K562 (cell line): ENCODE measurements at regions not wholly inside any gene's neighbourhood (a gene's known extent, or its start where the extent isn't known, plus 50 kb on each side); places are given as distances from the start of the nearest gene placed in this dataset.
A peak's percentile ranks its signal among the peaks of the same experiment; 100 is the strongest.

Experiments used
- ATAC-seq: fragments of 200-7000 bp; cut with Tn5 transposase; 3 replicates; pipeline ENCODE4 v1.9.1; 2020; ENCODE audit warnings: moderate library complexity
- BruUV-seq: library from RNA; stranded (reverse); fragments of 400-500 nt; replicated peaks from 2 replicates; lab custom pipeline; 2021; lab: Mats Ljungman, UMichigan
- CTCF ChIA-PET: fragments of 300-600 bp; formaldehyde crosslinking; extraction: SDS; loops from one replicate; lab custom pipeline; 2021; ENCODE audit warnings: low intra/inter-chr PET ratio; lab: Yijun Ruan, JAX
- POLR2A ChIA-PET: fragments of 300-600, 350-650 bp; sonication (Branson Sonifier 250); formaldehyde crosslinking; extraction: SDS; loops from one replicate; lab custom pipeline; 2021; ENCODE audit warnings: antibody characterized with exemption, inconsistent platforms; lab: Yijun Ruan, JAX
- DNase-seq, 4 experiments: peaks; one replicate each; pipeline versions ENCODE4 v3.0.0 to v3.0.0-alpha.2; 2011 to 2018; ENCODE audit warnings: low spot score in 3 of 4, mixed read lengths in 3 of 4; ENCODE audit errors: extremely low read depth in 1 of 4
- FAIRE-seq: peaks from 2 replicates; lab custom pipeline; 2011; peaks lifted over from hg19 to GRCh38; lab: Jason Lieb, UNC
- H2AFZ ChIP-seq: 2 replicates; pipeline ENCODE4 v1.6.0; 2011; ENCODE audit warnings: low read depth, low read length, control low read depth, inconsistent platforms
- H3K27ac ChIP-seq: fragments of 200-600 bp; 3 replicates; pipeline ENCODE4 v1.8.0; 2011; ENCODE audit warnings: low read depth, mild to moderate bottlenecking, control low read depth, inconsistent platforms, low read length, moderate library complexity, mixed read lengths; ENCODE audit errors: extremely low read depth
- H3K27me3 ChIP-seq, 2 experiments: fragments of 300-600 bp in 1 of 2; 2 replicates in 1 of 2; 3 replicates in 1 of 2; pipeline versions ENCODE4 v1.6.0 to v1.8.0; 2011; ENCODE audit warnings: inconsistent platforms in 2 of 2, low read length in 2 of 2, mild to moderate bottlenecking in 1 of 2, mixed read lengths in 1 of 2, moderate library complexity in 1 of 2; ENCODE audit not compliant: control insufficient read depth in 2 of 2, insufficient read depth in 2 of 2
- H3K36me3 ChIP-seq: fragments of 300-600 bp; 3 replicates; pipeline ENCODE4 v1.8.0; 2011; ENCODE audit warnings: mild to moderate bottlenecking, low read length, inconsistent platforms; ENCODE audit not compliant: control insufficient read depth, insufficient read depth
- H3K4me1 ChIP-seq, 2 experiments: fragments of 200-600 bp in 1 of 2; replicated peaks in 1 of 2; 2 replicates in 1 of 2; 3 replicates in 1 of 2; pipeline versions ENCODE4 v1.5.1 to v1.8.0; 2011; ENCODE audit warnings: inconsistent platforms in 2 of 2, low read length in 2 of 2, mild to moderate bottlenecking in 1 of 2, mixed read lengths in 1 of 2, moderate library complexity in 1 of 2; ENCODE audit not compliant: control insufficient read depth in 2 of 2, insufficient read depth in 2 of 2
- H3K4me2 ChIP-seq: 2 replicates; pipeline ENCODE4 v1.6.1; 2011; ENCODE audit warnings: low read length, control low read depth, inconsistent platforms, mixed read lengths; ENCODE audit not compliant: insufficient read depth
- H3K4me3 ChIP-seq: fragments of 200-600 bp; sonication (generic), shearing (Covaris generic); 2 replicates; pipeline ENCODE4 v1.5.1; 2016; ENCODE audit warnings: control low read depth, inconsistent platforms
- H3K79me2 ChIP-seq: fragments of 200-600 bp; 3 replicates; pipeline ENCODE4 v1.8.0; 2011; ENCODE audit warnings: low read length, inconsistent platforms; ENCODE audit not compliant: control insufficient read depth, insufficient read depth
- H3K9ac ChIP-seq, 2 experiments: 2 replicates each; pipeline versions ENCODE4 v1.6.0 to v1.6.1; 2011; ENCODE audit warnings: low read depth in 2 of 2, low read length in 2 of 2, control low read depth in 1 of 2, inconsistent platforms in 1 of 2, mild to moderate bottlenecking in 1 of 2, mixed read lengths in 1 of 2; ENCODE audit not compliant: insufficient read depth in 1 of 2
- H3K9me1 ChIP-seq: one replicate; pipeline ENCODE4 v1.6.0; 2011; ENCODE audit warnings: inconsistent platforms, mild to moderate bottlenecking, low read length, moderate library complexity; ENCODE audit not compliant: control insufficient read depth, insufficient read depth
- H3K9me3 ChIP-seq: replicated peaks from 2 replicates; pipeline ENCODE4 v1.5.1; 2011; ENCODE audit warnings: low read depth, low read length, inconsistent platforms; ENCODE audit not compliant: control insufficient read depth, insufficient read depth
- H4K20me1 ChIP-seq: replicated peaks from 2 replicates; pipeline ENCODE4 v1.6.1; 2011; ENCODE audit warnings: low read length, inconsistent platforms, mixed read lengths; ENCODE audit not compliant: control insufficient read depth, insufficient read depth
- ARID2 ChIP-seq: fragments of 450-650 bp; IDR thresholded peaks from 2 replicates; pipeline ENCODE4 v1.6.1; 2017; ENCODE audit warnings: antibody characterized with exemption, mild to moderate bottlenecking
- FOXJ3 ChIP-seq: sonication (generic); formaldehyde crosslinking; IDR thresholded peaks from 2 replicates; pipeline ENCODE4 v1.4.0; 2020; ENCODE audit warnings: mild to moderate bottlenecking, missing genetic modification reagents
- GTF2E2 ChIP-seq: fragments of 200-800 bp; sonication (Bioruptor generic); IDR thresholded peaks from 2 replicates; pipeline ENCODE4 v1.6.1; 2016; ENCODE audit warnings: missing genetic modification characterization, missing compliant biosample characterization
- MAFK ChIP-seq: IDR thresholded peaks from 2 replicates; pipeline ENCODE4 v1.6.1; 2011; ENCODE audit warnings: low read length, improper control_type of control experiment
- NCOA2 ChIP-seq, 2 experiments: fragments of 450-650 bp; IDR thresholded peaks; 2 replicates each; pipeline ENCODE4 v1.6.1; 2018; ENCODE audit warnings: mild to moderate bottlenecking in 2 of 2, moderate library complexity in 1 of 2; ENCODE audit not compliant: partially characterized antibody in 2 of 2
- RAD21 ChIP-seq, 2 experiments: fragments of 250-450 bp in 1 of 2; fragments of 450-650 bp in 1 of 2; sonication (Bioruptor Pico) in 1 of 2; formaldehyde crosslinking in 1 of 2; IDR thresholded peaks in 1 of 2; conservative IDR thresholded peaks in 1 of 2; 2 replicates each; pipeline versions ENCODE4 v1.4.0 to v1.8.0; 2020 to 2022; ENCODE audit warnings: mild to moderate bottlenecking in 2 of 2, moderate library complexity in 1 of 2
- WGBS: fragments of 100-300 bp; shearing (Covaris generic); methylation state at CpG from one replicate; pipeline ENCODE4 v1.1.6; 2016; ENCODE audit warnings: low coverage, mixed read lengths; ENCODE audit not compliant: insufficient coverage; ENCODE audit errors: missing lambda C conversion rate; 5-methylcytosine and 5-hydroxymethylcytosine counted together
- in situ Hi-C: fragments of 300-500 bp; cut with MboI; formaldehyde crosslinking; loops from 4 replicates; pipeline ENCODE4 v1.15.0; 2018; ENCODE audit warnings: inconsistent platforms, mixed read lengths
- intact Hi-C: fragments of 100-400 bp; cut with micrococcal nuclease; formaldehyde crosslinking; loops from 2 replicates; pipeline ENCODE4 v1.14.2; 2022
- TF ChIP-seq, protein P1 (sequence below), 3 experiments: IDR thresholded peaks in 2 of 3; conservative IDR thresholded peaks in 1 of 3; 2 replicates each; pipeline ENCODE4 v1.5.1; 2011 to 2012; ENCODE audit warnings: low read length in 3 of 3, mild to moderate bottlenecking in 3 of 3, control low read depth in 2 of 3, improper control_type of control experiment in 1 of 3, inconsistent platforms in 1 of 3, low read depth in 1 of 3, mixed read lengths in 1 of 3, moderate library complexity in 1 of 3; ENCODE audit not compliant: insufficient read depth in 2 of 3
- TF ChIP-seq, protein P2 (sequence below), 2 experiments: fragments of 450-650 bp in 1 of 2; sonication (generic) in 1 of 2; formaldehyde crosslinking in 1 of 2; IDR thresholded peaks in 1 of 2; conservative IDR thresholded peaks in 1 of 2; 2 replicates each; pipeline versions ENCODE4 v1.6.1 to v1.8.1; 2016 to 2023; ENCODE audit warnings: mild to moderate bottlenecking in 2 of 2, moderate library complexity in 2 of 2, inconsistent platforms in 1 of 2, missing genetic modification reagents in 1 of 2

DNA sequence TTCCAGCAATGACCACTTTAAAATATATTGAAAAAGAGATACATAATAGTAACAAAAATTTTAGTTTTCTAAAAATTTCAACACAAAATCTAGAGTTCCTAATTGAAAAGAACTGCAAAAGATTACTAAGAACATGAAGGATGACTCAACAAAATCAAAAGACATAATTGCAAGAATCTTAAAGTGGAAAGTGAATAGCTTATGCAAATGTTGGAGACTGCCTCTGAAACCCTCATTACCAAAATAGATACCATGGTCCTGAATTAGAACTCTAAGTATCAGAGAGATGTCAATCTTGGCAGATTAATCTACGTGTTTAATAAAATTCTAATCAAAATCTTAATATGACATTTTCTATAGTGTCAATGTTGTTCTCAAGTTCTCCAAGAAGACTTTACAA lies 60.7 kb upstream of the SGO1 start (continued):
- TF ChIP-seq ARID2 (no peak), GTF2E2 (tag) (no peak), MAFK (peak; percentile 50; the same call in 1 of the 2 replicates)

DNA sequence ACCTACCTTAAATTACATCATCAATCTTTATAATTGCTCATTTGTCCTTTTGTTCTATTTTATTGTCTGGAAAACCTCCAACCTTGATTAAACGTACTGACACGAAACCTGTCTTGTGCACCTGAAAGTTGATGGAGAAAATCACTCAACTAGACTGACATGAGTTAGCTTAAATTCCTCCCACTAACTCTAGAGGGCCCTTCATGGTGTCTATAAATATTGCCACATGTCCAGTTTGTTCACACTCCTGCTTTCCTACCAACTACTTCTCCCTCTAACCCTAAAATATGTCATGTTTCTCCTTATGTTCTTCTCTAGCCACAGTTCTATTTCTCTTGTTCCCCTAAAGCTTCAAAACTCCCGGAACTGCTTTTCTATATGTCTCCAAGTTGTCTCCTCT lies 59.8 kb upstream of the SGO1 start:
- H3K4me2 ChIP-seq, result no peak overlapping the region
- H3K27me3 ChIP-seq, result no peaks in the 10 kb centered on the region
- TF ChIP-seq FOXJ3 (CRISPR knock-in tag) (no peak), RAD21 (CRISPR knock-in tag; conservative IDR thresholded peaks at IDR 0.05 in 1 of 2, IDR thresholded peaks at IDR 0.05 in 1 of 2) (peak in 1 of 2 experiments; percentile 29; a peak in 1 of 4 replicates), NCOA2 (IDR thresholded peaks at IDR 0.05; ENCODE audit: partially characterized antibody in 2 of 2) (no peak)
- TF ChIP-seq, protein P1, sequence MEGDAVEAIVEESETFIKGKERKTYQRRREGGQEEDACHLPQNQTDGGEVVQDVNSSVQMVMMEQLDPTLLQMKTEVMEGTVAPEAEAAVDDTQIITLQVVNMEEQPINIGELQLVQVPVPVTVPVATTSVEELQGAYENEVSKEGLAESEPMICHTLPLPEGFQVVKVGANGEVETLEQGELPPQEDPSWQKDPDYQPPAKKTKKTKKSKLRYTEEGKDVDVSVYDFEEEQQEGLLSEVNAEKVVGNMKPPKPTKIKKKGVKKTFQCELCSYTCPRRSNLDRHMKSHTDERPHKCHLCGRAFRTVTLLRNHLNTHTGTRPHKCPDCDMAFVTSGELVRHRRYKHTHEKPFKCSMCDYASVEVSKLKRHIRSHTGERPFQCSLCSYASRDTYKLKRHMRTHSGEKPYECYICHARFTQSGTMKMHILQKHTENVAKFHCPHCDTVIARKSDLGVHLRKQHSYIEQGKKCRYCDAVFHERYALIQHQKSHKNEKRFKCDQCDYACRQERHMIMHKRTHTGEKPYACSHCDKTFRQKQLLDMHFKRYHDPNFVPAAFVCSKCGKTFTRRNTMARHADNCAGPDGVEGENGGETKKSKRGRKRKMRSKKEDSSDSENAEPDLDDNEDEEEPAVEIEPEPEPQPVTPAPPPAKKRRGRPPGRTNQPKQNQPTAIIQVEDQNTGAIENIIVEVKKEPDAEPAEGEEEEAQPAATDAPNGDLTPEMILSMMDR (IDR thresholded peaks at IDR 0.05 in 2 of 3, conservative IDR thresholded peaks at IDR 0.05 in 1 of 3; ENCODE audit: insufficient read depth in 2 of 3, low read depth in 1 of 3, low read length in 3 of 3), result peak in 2 of 3 experiments; percentile 38 to 40; a peak in 2 of 6 replicates
- TF ChIP-seq, protein P2, sequence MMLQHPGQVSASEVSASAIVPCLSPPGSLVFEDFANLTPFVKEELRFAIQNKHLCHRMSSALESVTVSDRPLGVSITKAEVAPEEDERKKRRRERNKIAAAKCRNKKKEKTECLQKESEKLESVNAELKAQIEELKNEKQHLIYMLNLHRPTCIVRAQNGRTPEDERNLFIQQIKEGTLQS (IDR thresholded peaks at IDR 0.05), result peak; percentile 45; the same call in 1 of the 2 replicates
- TF ChIP-seq, protein P2 (CRISPR knock-in tag; conservative IDR thresholded peaks at IDR 0.05), result no peak
- no peak overlapping the region for H2AFZ ChIP-seq
- in situ Hi-C loops, result no loop called here
- ChIA-PET CTCF (no interaction called here), POLR2A (interaction anchor here (1.0 kb wide), 1 partner anchor 8 kb away, joined by 3 read pairs; no protein-coding TSS in a partner anchor)
- H4K20me1 ChIP-seq, result no peaks in the 10 kb centered on the region
- no TSS peak for BruUV-seq
- no peaks in the 10 kb centered on the region for H3K79me2 ChIP-seq
- H3K4me1 ChIP-seq, result no peaks in the 10 kb centered on the region
- intact Hi-C loops, result no loop called here
- DNase-seq (peak in 1 of 4 experiments; percentile 19), ATAC-seq (peak; percentile 80), FAIRE-seq (peak; percentile 62)
- H3K4me3 ChIP-seq, result no peak overlapping the region
- H3K9me3 ChIP-seq, result no peaks in the 10 kb centered on the region
- H3K9ac ChIP-seq, result no peak overlapping the region
- no peaks in the 10 kb centered on the region for H3K36me3 ChIP-seq
- H3K9me1 ChIP-seq, result no peaks in the 10 kb centered on the region
- 20% methylated on average over 3 of the region's 3 CpGs for WGBS
- no peak overlapping the region for H3K27ac ChIP-seq
